Stomach smooth muscle (tissue), 2 donors: ENCODE measurements at regions not wholly inside any gene's neighbourhood (a gene's known extent, or its start where the extent isn't known, plus 50 kb on each side); places are given as distances from the start of the nearest gene placed in this dataset.
A peak's percentile ranks its signal among the peaks of the same experiment; 100 is the strongest.

Experiments used
- H3K27ac ChIP-seq: one replicate; pipeline ENCODE4 v1.7.0; 2013; ENCODE audit warnings: mild to moderate bottlenecking, low read length, inconsistent platforms
- H3K27me3 ChIP-seq, 2 donors: one replicate each; pipeline ENCODE4 v1.7.0; 2013; ENCODE audit warnings: low read length in 2 of 2; ENCODE audit not compliant: insufficient read depth in 2 of 2, control insufficient read depth in 1 of 2
- H3K36me3 ChIP-seq, 2 donors: one replicate each; pipeline ENCODE4 v1.7.0; 2013; ENCODE audit warnings: low read length in 2 of 2; ENCODE audit not compliant: control insufficient read depth in 2 of 2, insufficient read depth in 2 of 2
- H3K4me1 ChIP-seq: one replicate; pipeline ENCODE4 v1.7.0; 2013; ENCODE audit warnings: low read length; ENCODE audit not compliant: control insufficient read depth, insufficient read depth
- H3K4me3 ChIP-seq, 2 donors: one replicate each; pipeline ENCODE4 v1.7.0; 2013; ENCODE audit warnings: low read length in 2 of 2
- H3K9ac ChIP-seq, 2 donors: one replicate each; pipeline ENCODE4 v1.7.0; 2013; ENCODE audit warnings: low read length in 2 of 2, mild to moderate bottlenecking in 1 of 2
- H3K9me3 ChIP-seq, 2 donors: one replicate each; pipeline ENCODE4 v1.7.0; 2013; ENCODE audit warnings: low read length in 2 of 2; ENCODE audit not compliant: control insufficient read depth in 2 of 2
- donor health status: healthy.
- donor health status: Pancreatic carcinoma.

DNA sequence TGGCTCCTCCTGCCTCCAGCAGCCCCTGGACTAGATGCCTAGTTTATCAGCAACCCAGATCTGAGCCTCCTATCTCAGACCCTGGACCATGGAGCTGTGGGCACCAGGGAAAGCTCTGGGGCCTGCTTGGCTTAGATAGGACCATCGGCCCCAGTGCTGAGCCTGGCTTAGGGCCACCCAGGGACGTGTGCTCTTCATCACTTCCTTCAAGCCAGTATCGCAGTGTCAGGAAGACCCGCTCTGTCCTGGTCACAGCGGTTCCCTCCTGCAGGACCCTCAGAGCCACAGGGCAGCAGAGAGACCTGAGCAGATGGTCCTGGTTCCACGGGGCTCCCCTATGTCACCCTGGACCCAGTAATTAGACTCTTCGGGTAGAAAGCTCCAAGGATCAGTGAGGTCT, 105.7 kb upstream of the FAM20C start:
- Histone ChIP-seq H3K9me3 (no peaks in the 10 kb centered on the region), H3K4me3 (no peak overlapping the region), H3K27me3 (no peaks in the 10 kb centered on the region), H3K4me1 (peaks cover 33% of the 10 kb centered on the region), H3K9ac (no peak overlapping the region), H3K36me3 (no peaks in the 10 kb centered on the region), H3K27ac (no peak overlapping the region)

DNA sequence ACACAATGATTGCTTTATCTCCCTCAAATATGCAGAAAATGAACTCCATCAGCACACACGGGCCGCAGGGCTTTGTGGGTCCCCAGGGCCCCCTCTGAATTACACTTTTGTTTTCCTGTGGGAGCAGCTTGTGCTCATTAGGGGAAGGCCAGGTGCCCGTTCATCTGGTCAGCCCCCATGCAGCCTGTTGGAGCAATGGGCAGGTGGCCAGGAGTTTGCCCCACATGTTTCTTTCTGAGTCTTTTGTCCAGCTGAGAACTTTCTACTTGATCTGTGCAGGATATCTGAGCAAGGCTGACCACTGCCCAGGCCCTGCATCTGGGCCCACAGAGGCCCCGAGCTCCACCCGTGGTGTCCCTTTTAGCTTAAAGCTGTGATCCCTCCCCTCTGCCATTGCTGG, 105.3 kb upstream of the FAM20C start:
- Histone ChIP-seq H3K27ac (no peak overlapping the region), H3K36me3 (no peaks in the 10 kb centered on the region), H3K4me3 (no peak overlapping the region), H3K9ac (no peak overlapping the region), H3K27me3 (no peaks in the 10 kb centered on the region), H3K4me1 (peaks cover 33% of the 10 kb centered on the region), H3K9me3 (no peaks in the 10 kb centered on the region)

GRCh38 chr7:87671-88070, 104.7 kb upstream of the FAM20C start:
- H3K9ac ChIP-seq = no peak overlapping the region
- H3K9me3 ChIP-seq = no peaks in the 10 kb centered on the region
- H3K36me3 ChIP-seq = no peaks in the 10 kb centered on the region
- H3K27ac ChIP-seq = no peak overlapping the region
- H3K4me1 ChIP-seq = peaks cover 33% of the 10 kb centered on the region
- no peak overlapping the region for H3K4me3 ChIP-seq
- no peaks in the 10 kb centered on the region for H3K27me3 ChIP-seq

DNA sequence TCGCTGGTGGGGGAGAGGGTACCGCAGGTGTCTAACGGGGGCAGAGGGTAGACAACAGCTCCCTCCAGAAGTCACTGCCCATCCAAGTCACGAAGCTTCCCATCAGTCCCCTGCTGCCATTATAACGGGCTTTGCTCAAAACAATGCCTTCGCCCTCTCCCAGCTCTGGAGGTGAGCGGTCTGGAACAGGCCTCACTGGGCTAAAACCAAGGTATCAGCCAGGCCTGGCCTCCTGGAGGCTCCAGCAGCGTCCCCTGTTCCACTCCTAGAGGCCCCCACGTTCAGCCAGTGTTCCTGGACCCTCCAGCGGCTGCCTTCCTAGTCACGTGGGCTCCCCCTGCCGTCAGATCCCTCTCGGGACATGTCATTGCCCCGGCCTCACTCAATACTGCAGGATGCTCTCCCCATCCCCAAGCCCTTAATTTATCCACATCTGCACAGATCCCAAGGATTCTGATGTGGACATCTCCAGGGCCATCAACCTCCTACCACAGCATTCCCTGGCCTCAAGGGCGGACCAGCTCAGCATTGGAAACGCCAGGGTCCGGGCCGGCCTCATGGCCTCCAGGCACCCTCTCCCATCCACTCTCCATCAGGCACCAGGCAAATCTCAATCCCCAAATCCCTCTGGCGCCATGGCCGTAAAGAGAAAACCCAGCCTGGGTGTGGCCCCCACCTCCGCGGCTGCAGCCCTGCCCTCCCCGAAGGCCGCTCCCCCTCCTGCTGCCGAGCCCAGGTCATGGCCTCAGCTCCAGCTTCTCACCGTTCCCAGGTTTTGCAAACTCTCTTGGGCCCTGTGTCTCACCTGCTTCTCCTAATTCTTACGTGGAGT, 104.1 kb upstream of the FAM20C start:
- H3K4me3 ChIP-seq = no peak overlapping the region
- H3K4me1 ChIP-seq = peaks cover 33% of the 10 kb centered on the region
- H3K9me3 ChIP-seq = no peaks in the 10 kb centered on the region
- no peak overlapping the region for H3K9ac ChIP-seq
- peak overlapping the region; percentile 53 for H3K27ac ChIP-seq
- no peaks in the 10 kb centered on the region for H3K36me3 ChIP-seq
- no peaks in the 10 kb centered on the region for H3K27me3 ChIP-seq

DNA sequence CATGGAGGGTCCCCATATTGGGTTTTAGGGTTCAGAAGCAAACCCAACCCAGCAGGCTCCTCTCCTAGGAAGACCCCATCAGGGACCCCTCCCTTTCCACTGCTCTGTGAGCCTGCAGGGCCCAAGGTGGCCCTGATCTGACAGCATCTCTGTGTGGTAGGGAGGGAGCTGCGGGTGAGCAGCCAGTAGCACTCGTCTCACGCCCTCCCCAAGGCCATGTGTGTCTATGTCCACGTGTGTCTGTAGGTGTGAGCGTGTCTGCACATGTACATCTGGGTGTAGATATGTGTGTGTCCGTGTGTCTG, 103.5 kb upstream of the FAM20C start:
- Histone ChIP-seq H3K27ac (peak overlapping the region; percentile 53), H3K4me3 (no peak overlapping the region), H3K36me3 (no peaks in the 10 kb centered on the region), H3K9me3 (no peaks in the 10 kb centered on the region), H3K9ac (peak overlapping the region in 1 of 2 donors; percentile 29), H3K27me3 (no peaks in the 10 kb centered on the region), H3K4me1 (peaks cover 33% of the 10 kb centered on the region)

GRCh38 chr7:89232-90019, 102.9 kb upstream of the FAM20C start:
- H3K36me3 ChIP-seq = no peaks in the 10 kb centered on the region
- no peak overlapping the region for H3K4me3 ChIP-seq
- peaks cover 33% of the 10 kb centered on the region for H3K4me1 ChIP-seq
- peak overlapping the region; percentile 53 for H3K27ac ChIP-seq
- H3K9me3 ChIP-seq = no peaks in the 10 kb centered on the region
- H3K27me3 ChIP-seq = no peaks in the 10 kb centered on the region
- H3K9ac ChIP-seq = peak overlapping the region in 1 of 2 donors; percentile 29

DNA sequence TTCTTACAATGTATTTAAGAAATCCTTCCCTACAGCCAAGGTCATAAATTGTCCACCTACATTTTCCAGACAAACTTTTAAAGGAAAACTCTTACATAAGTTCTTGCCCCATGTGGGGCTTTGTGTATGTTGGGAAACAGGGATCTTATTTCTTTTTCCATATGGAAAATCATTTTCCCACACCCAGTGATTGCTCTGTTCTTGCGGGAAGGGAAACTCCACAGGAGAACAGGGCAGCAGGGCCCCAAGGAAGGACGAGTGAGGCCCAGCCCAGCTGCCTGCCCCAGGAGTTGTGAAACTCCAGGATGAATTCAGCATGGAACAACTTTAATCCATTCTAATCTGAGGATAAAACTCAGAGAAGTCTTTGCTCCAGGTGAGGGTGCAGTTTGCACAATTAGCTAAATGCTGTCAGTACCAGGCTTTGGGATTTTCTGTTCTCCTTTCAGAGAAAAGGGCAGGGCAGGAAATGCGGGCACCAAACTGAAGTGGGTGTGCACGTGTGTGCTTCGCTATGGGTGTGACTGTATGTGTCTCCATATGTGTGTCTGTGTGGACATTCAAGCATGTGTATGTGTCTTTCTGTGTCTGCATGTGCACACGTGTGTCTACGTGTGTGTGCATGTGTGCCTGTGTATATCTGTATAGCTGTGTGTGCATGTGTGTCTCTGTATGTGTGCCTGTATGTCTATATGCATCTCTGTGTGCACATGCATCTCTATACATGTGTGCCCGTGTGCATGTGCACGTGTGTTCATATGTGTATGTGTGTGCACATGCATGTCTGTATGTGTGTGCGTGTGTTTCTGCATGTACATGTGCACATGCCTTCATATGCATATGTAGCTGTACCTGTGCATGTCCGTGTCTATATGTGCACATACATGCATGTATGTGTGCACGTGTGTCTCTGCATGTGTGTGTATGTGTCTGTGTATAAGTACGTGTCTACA, 102.0 kb upstream of the FAM20C start:
- Histone ChIP-seq H3K4me1 (peaks cover 27% of the 10 kb centered on the region), H3K9ac (no peak overlapping the region), H3K27ac (peak overlapping the region; percentile 53)

DNA sequence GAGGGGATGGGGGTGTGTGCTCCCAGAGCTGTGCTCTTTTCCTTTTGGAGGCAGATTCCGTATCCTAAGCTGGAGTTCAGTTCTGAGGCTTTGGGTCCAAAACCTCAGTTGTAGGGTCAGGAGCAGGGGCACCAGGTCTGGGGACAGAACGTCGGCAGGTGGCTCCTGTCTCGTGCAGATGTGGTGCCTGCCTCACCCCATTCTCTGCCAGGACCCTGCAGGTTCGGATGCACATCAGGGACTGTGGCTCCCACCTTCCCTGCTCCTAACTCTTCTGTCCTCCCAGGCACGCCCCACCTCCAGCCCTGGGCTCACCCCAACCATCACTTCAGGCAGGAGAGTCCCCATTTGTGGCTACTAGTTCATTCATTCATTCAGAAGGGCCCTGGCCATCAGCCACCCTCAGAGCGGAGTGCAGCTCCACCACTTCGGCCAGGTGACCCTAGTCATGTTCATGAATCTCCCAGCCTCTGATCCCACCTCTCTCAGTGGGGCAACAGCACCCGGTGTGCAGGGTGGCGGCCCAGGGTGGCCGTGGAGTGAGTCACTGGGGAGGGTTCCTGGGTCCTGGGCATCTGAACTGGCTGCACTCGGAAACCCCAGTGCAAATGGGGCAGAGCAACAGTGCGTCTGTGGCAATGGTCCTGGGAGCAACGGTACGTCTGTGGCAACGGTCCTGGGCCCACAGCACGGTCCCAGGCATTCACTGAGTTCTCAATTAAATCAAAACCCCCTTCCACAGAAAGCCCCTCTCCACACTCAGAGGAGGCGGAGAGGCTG, 100.8 kb upstream of the FAM20C start:
- Histone ChIP-seq H3K4me1 (peaks cover 23% of the 10 kb centered on the region), H3K36me3 (no peaks in the 10 kb centered on the region), H3K9me3 (no peaks in the 10 kb centered on the region), H3K27me3 (no peaks in the 10 kb centered on the region), H3K4me3 (no peak overlapping the region), H3K9ac (no peak overlapping the region), H3K27ac (no peak overlapping the region)

More for the DNA sequence above, 102.0 kb upstream of the FAM20C start:
- no peaks in the 10 kb centered on the region for H3K27me3 ChIP-seq
- no peaks in the 10 kb centered on the region for H3K9me3 ChIP-seq
- H3K4me3 ChIP-seq = no peak overlapping the region
- no peaks in the 10 kb centered on the region for H3K36me3 ChIP-seq

GRCh38 chr7:92231-92674, 100.1 kb upstream of the FAM20C start:
- H3K9me3 ChIP-seq = no peaks in the 10 kb centered on the region

More at GRCh38 chr7:92231-92674, 100.1 kb upstream of the FAM20C start:
- H3K9ac ChIP-seq = no peak overlapping the region
- no peaks in the 10 kb centered on the region for H3K36me3 ChIP-seq
- no peaks in the 10 kb centered on the region for H3K27me3 ChIP-seq
- H3K4me3 ChIP-seq = no peak overlapping the region
- peaks cover 23% of the 10 kb centered on the region for H3K4me1 ChIP-seq
- H3K27ac ChIP-seq = no peak overlapping the region
